HG02870 (cell line): ENCODE measurements at regions not wholly inside any gene's neighbourhood (a gene's known extent, or its start where the extent isn't known, plus 50 kb on each side); places are given as distances from the start of the nearest gene placed in this dataset.

Experiments used
- ATAC-seq: cut with Tn5 transposase; IDR thresholded peaks from one replicate; pipeline ENCODE4 v1.9.1; 2021; ENCODE audit warnings: mild to moderate bottlenecking, moderate library complexity; ENCODE audit not compliant: unreplicated experiment

GRCh38 chr7:156458011-156458410 lies 182.6 kb upstream of the RNF32 start:
- ATAC-seq = no peak

- no peak for ATAC-seq
These were observed 184.0 kb upstream of the RNF32 start for GRCh38 chr7:156456503-156457115.

- ATAC-seq = no peak
These were observed 184.5 kb upstream of the RNF32 start for GRCh38 chr7:156456032-156456431.

GRCh38 chr7:156450473-156450872 lies 190.1 kb upstream of the RNF32 start:
- no peak for ATAC-seq

GRCh38 chr7:156448918-156449317 lies 191.7 kb upstream of the RNF32 start:
- no peak for ATAC-seq

- no peak for ATAC-seq
These were observed 193.6 kb upstream of the RNF32 start for GRCh38 chr7:156446990-156447389.

GRCh38 chr7:156445997-156446761 lies 194.4 kb upstream of the RNF32 start:
- ATAC-seq = no peak

- ATAC-seq = no peak
These were observed 198.1 kb upstream of the RNF32 start for GRCh38 chr7:156442516-156442915.

- ATAC-seq = no peak
These were observed 200.1 kb upstream of the RNF32 start for GRCh38 chr7:156440456-156440855.

- no peak for ATAC-seq
These were observed 202.6 kb upstream of the RNF32 start for GRCh38 chr7:156438011-156438410.

GRCh38 chr7:156437021-156437614 lies 203.5 kb upstream of the RNF32 start:
- ATAC-seq = no peak

- no peak for ATAC-seq
These were observed 204.9 kb upstream of the RNF32 start for GRCh38 chr7:156435486-156436231.

- ATAC-seq = no peak
These were observed 205.9 kb upstream of the RNF32 start for GRCh38 chr7:156434706-156435105.

GRCh38 chr7:156432018-156432417 lies 208.6 kb upstream of the RNF32 start:
- ATAC-seq = no peak

GRCh38 chr7:156430109-156430508 lies 210.5 kb upstream of the RNF32 start:
- ATAC-seq = no peak

- no peak for ATAC-seq
These were observed 211.1 kb upstream of the RNF32 start for GRCh38 chr7:156429514-156429913.

GRCh38 chr7:156423876-156424275 lies 216.7 kb upstream of the RNF32 start:
- ATAC-seq = no peak

- ATAC-seq = no peak
These were observed 220.1 kb upstream of the RNF32 start for GRCh38 chr7:156420496-156420895.

GRCh38 chr7:156419782-156420181 lies 220.8 kb upstream of the RNF32 start:
- no peak for ATAC-seq

- ATAC-seq = no peak
These were observed 238.3 kb upstream of the RNF32 start for GRCh38 chr7:156402255-156402654.

GRCh38 chr7:156401617-156402016 lies 239.0 kb upstream of the RNF32 start:
- ATAC-seq = no peak

GRCh38 chr7:156400046-156400445 lies 240.5 kb upstream of the RNF32 start:
- ATAC-seq = no peak
